Brain microvascular endothelial cell (primary cell): ENCODE measurements at regions not wholly inside any gene's neighbourhood (a gene's known extent, or its start where the extent isn't known, plus 50 kb on each side); places are given as distances from the start of the nearest gene placed in this dataset.

Source experiments
- DNase-seq: peaks from one replicate; pipeline ENCODE4 v3.0.0-alpha.2; 2020
- H3K27ac ChIP-seq: fragments of 250-450 bp; sonication (Bioruptor Pico); 2 replicates; pipeline ENCODE4 v1.5.1; 2020; ENCODE audit warnings: mild to moderate bottlenecking, moderate library complexity
- H3K27me3 ChIP-seq: fragments of 250-450 bp; sonication (Bioruptor Pico); replicated peaks from 2 replicates; pipeline ENCODE4 v1.5.1; 2020; ENCODE audit warnings: mild to moderate bottlenecking
- H3K36me3 ChIP-seq: fragments of 250-450 bp; sonication (Bioruptor Pico); replicated peaks from 2 replicates; pipeline ENCODE4 v1.5.1; 2020; ENCODE audit warnings: mild to moderate bottlenecking
- H3K4me3 ChIP-seq: 2 replicates; pipeline ENCODE4 v1.5.1; 2011; ENCODE audit warnings: low read depth, mild to moderate bottlenecking, control low read depth, low read length, moderate library complexity
- CTCF ChIP-seq: IDR thresholded peaks from 2 replicates; pipeline ENCODE4 v1.5.1; 2011; ENCODE audit warnings: low read depth, mild to moderate bottlenecking, moderate library complexity, low read length, control low read depth, inconsistent platforms; ENCODE audit errors: missing control alignments
- in situ Hi-C: cut with HindIII; loops from 2 replicates; pipeline ENCODE4 v1.10.0; 2017; ENCODE audit warnings: low sequenced_read_pairs, low pct_ligation_motif_present

GRCh38 chr1:229989591-229990248 is 77.3 kb upstream of the GALNT2 start:
- H3K27ac ChIP-seq = no peak overlapping the region
- TF ChIP-seq CTCF = no peak
- no peak for DNase-seq
- no peaks in the 10 kb centered on the region for H3K36me3 ChIP-seq
- in situ Hi-C loops = no loop called here
- H3K27me3 ChIP-seq = no peaks in the 10 kb centered on the region
- no peak overlapping the region for H3K4me3 ChIP-seq

GRCh38 chr1:229990326-229990725 is 76.7 kb upstream of the GALNT2 start:
- H3K4me3 ChIP-seq = no peak overlapping the region
- DNase-seq = no peak
- in situ Hi-C loops = no loop called here
- TF ChIP-seq CTCF = no peak
- H3K36me3 ChIP-seq = no peaks in the 10 kb centered on the region
- H3K27me3 ChIP-seq = no peaks in the 10 kb centered on the region
- no peak overlapping the region for H3K27ac ChIP-seq

GRCh38 chr1:229991104-229991513 is 75.9 kb upstream of the GALNT2 start:
- TF ChIP-seq CTCF = no peak
- H3K27me3 ChIP-seq = no peaks in the 10 kb centered on the region
- no peaks in the 10 kb centered on the region for H3K36me3 ChIP-seq
- in situ Hi-C loops = no loop called here
- H3K27ac ChIP-seq = no peak overlapping the region
- no peak overlapping the region for H3K4me3 ChIP-seq
- no peak for DNase-seq

GRCh38 chr1:229991724-229992333 is 75.2 kb upstream of the GALNT2 start:
- no peak overlapping the region for H3K27ac ChIP-seq
- H3K36me3 ChIP-seq = no peaks in the 10 kb centered on the region
- H3K4me3 ChIP-seq = no peak overlapping the region
- TF ChIP-seq CTCF = no peak
- in situ Hi-C loops = no loop called here
- no peak for DNase-seq
- no peaks in the 10 kb centered on the region for H3K27me3 ChIP-seq

- Histone ChIP-seq H3K27me3 (no peaks in the 10 kb centered on the region), H3K27ac (no peak overlapping the region), H3K4me3 (no peak overlapping the region), H3K36me3 (no peaks in the 10 kb centered on the region)
- TF ChIP-seq CTCF = no peak
- in situ Hi-C loops = no loop called here
- no peak for DNase-seq
Observed at GRCh38 chr1:229993060-229993459, 74.0 kb upstream of the GALNT2 start.

GRCh38 chr1:229993894-229994293 is 73.1 kb upstream of the GALNT2 start:
- in situ Hi-C loops = no loop called here
- H3K4me3 ChIP-seq = no peak overlapping the region
- H3K36me3 ChIP-seq = no peaks in the 10 kb centered on the region
- no peak for TF ChIP-seq CTCF
- DNase-seq = no peak
- H3K27ac ChIP-seq = no peak overlapping the region
- H3K27me3 ChIP-seq = no peaks in the 10 kb centered on the region
